Progenitor cell of endocrine pancreas (in vitro differentiated cells): ENCODE measurements at regions not wholly inside any gene's neighbourhood (a gene's known extent, or its start where the extent isn't known, plus 50 kb on each side); places are given as distances from the start of the nearest gene placed in this dataset.

Source experiments
- DNase-seq: peaks from one replicate; pipeline ENCODE4 v3.0.0; 2021; ENCODE audit warnings: low spot score; ENCODE audit not compliant: unreplicated experiment
- H3K27ac Mint-ChIP-seq: 2 replicates; pipeline ENCODE4 v1.8.0; 2021; ENCODE audit warnings: mild to moderate bottlenecking, moderate library complexity, mixed read lengths
- H3K27me3 Mint-ChIP-seq: 2 replicates; pipeline ENCODE4 v1.8.0; 2021; ENCODE audit warnings: mixed read lengths
- H3K36me3 Mint-ChIP-seq: 2 replicates; pipeline ENCODE4 v1.8.0; 2022; ENCODE audit warnings: mixed read lengths; ENCODE audit not compliant: insufficient read depth
- H3K4me1 Mint-ChIP-seq: 2 replicates; pipeline ENCODE4 v1.8.0; 2021; ENCODE audit warnings: low read depth, mixed read lengths
- H3K4me3 Mint-ChIP-seq: 2 replicates; pipeline ENCODE4 v1.8.0; 2021; ENCODE audit warnings: low read depth, mild to moderate bottlenecking, moderate library complexity, mixed read lengths
- H3K9me3 Mint-ChIP-seq: 2 replicates; pipeline ENCODE4 v1.8.0; 2021; ENCODE audit warnings: low read depth, mixed read lengths
- TF ChIP-seq, protein P1 (sequence below): fragments of 200-600 bp; sonication (generic); IDR thresholded peaks from one replicate; pipeline ENCODE4 v1.5.0; 2021; ENCODE audit warnings: antibody characterized with exemption, mild to moderate bottlenecking; ENCODE audit not compliant: unreplicated experiment

- no peaks in the 10 kb centered on the region for H3K9me3 Mint-ChIP-seq
- H3K27ac Mint-ChIP-seq: peak overlapping the region; percentile 94
- peaks cover 14% of the 10 kb centered on the region for H3K4me1 Mint-ChIP-seq
- DNase-seq: peak; percentile 86
- H3K36me3 Mint-ChIP-seq: peaks cover 3% of the 10 kb centered on the region
- peak overlapping the region; percentile 90 for H3K4me3 Mint-ChIP-seq
- TF ChIP-seq, protein P1, sequence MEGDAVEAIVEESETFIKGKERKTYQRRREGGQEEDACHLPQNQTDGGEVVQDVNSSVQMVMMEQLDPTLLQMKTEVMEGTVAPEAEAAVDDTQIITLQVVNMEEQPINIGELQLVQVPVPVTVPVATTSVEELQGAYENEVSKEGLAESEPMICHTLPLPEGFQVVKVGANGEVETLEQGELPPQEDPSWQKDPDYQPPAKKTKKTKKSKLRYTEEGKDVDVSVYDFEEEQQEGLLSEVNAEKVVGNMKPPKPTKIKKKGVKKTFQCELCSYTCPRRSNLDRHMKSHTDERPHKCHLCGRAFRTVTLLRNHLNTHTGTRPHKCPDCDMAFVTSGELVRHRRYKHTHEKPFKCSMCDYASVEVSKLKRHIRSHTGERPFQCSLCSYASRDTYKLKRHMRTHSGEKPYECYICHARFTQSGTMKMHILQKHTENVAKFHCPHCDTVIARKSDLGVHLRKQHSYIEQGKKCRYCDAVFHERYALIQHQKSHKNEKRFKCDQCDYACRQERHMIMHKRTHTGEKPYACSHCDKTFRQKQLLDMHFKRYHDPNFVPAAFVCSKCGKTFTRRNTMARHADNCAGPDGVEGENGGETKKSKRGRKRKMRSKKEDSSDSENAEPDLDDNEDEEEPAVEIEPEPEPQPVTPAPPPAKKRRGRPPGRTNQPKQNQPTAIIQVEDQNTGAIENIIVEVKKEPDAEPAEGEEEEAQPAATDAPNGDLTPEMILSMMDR: peak; percentile 84
- H3K27me3 Mint-ChIP-seq: peaks cover 19% of the 10 kb centered on the region
These were observed 118.3 kb upstream of the SIRPA start for GRCh38 chr20:1776681-1777475.

- Mint-ChIP-seq H3K27me3 (peaks cover 7% of the 10 kb centered on the region), H3K4me1 (peaks cover 14% of the 10 kb centered on the region), H3K4me3 (no peak overlapping the region), H3K9me3 (no peaks in the 10 kb centered on the region), H3K36me3 (peaks cover 3% of the 10 kb centered on the region), H3K27ac (no peak overlapping the region)
- DNase-seq: no peak
- TF ChIP-seq, protein P1: no peak
These were observed 117.5 kb upstream of the SIRPG start for GRCh38 chr20:1775117-1775516.

- peaks cover 4% of the 10 kb centered on the region for H3K27me3 Mint-ChIP-seq
- peaks cover 14% of the 10 kb centered on the region for H3K4me1 Mint-ChIP-seq
- peaks cover 3% of the 10 kb centered on the region for H3K36me3 Mint-ChIP-seq
- DNase-seq: no peak
- H3K9me3 Mint-ChIP-seq: no peaks in the 10 kb centered on the region
- no peak overlapping the region for H3K27ac Mint-ChIP-seq
- TF ChIP-seq, protein P1: no peak
- H3K4me3 Mint-ChIP-seq: no peak overlapping the region
These were observed 116.9 kb upstream of the SIRPG start for GRCh38 chr20:1774479-1774878.

DNA sequence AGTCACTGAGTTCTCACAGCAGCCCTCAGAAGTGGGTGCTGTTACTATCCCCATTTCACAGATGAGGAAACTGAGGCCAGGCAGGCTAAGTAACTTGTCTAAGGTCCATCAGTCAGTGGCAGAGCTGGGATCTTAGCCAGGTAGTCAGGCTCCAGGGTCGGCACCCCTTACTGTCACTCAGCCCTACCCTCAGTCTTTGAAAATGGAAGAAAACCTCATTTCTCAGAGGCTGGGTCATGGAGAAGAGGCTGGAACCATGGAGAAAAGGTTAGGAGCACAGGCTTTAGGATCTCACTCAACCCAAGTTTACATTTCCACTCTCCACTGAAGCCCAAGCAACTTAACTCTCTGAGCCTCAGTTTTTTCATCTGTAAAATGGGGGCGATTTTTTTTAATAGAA is 116.2 kb upstream of the SIRPG start:
- Mint-ChIP-seq H3K27me3 (peaks cover 4% of the 10 kb centered on the region), H3K27ac (no peak overlapping the region), H3K9me3 (no peaks in the 10 kb centered on the region), H3K36me3 (peaks cover 3% of the 10 kb centered on the region), H3K4me3 (no peak overlapping the region), H3K4me1 (peaks cover 14% of the 10 kb centered on the region)
- TF ChIP-seq, protein P1: no peak
- DNase-seq: no peak

GRCh38 chr20:1769491-1769890 is 111.9 kb upstream of the SIRPG start:
- no peak overlapping the region for H3K27ac Mint-ChIP-seq
- no peak for DNase-seq
- TF ChIP-seq, protein P1: no peak
- H3K36me3 Mint-ChIP-seq: peaks cover 2% of the 10 kb centered on the region
- H3K4me1 Mint-ChIP-seq: no peaks in the 10 kb centered on the region
- H3K9me3 Mint-ChIP-seq: no peaks in the 10 kb centered on the region
- H3K27me3 Mint-ChIP-seq: peaks cover 4% of the 10 kb centered on the region
- no peak overlapping the region for H3K4me3 Mint-ChIP-seq
